B cell (primary cell): ENCODE measurements at regions not wholly inside any gene's neighbourhood (a gene's known extent, or its start where the extent isn't known, plus 50 kb on each side); places are given as distances from the start of the nearest gene placed in this dataset.

Experiments
- ATAC-seq: fragments of 200-7000 bp; cut with Tn5 transposase; one replicate; pipeline ENCODE4 v1.10.0; 2021; ENCODE audit warnings: low read depth, mild to moderate bottlenecking, moderate number of reproducible peaks, moderate library complexity
- CTCF ChIA-PET: fragments of 350-600 bp; sonication (Branson Sonifier 250); formaldehyde crosslinking; loops from one replicate; lab custom pipeline; 2021; ENCODE audit warnings: antibody characterized with exemption, inconsistent platforms; lab: Charles Lee
- POLR2A ChIA-PET: fragments of 350-600 bp; sonication (Branson Sonifier 250); formaldehyde crosslinking; loops from one replicate; lab custom pipeline; 2021; ENCODE audit warnings: antibody characterized with exemption; lab: Charles Lee
- DNase-seq: peaks from one replicate; pipeline ENCODE4 v3.0.0; 2013
- H2AFZ ChIP-seq: 2 replicates; pipeline ENCODE4 v1.6.1; 2012; ENCODE audit warnings: mild to moderate bottlenecking, low read depth, low read length; ENCODE audit not compliant: insufficient read depth, poor library complexity, severe bottlenecking
- H3K27ac ChIP-seq, 2 donors: 1 replicate in 1 of 2; 2 replicates in 1 of 2; pipeline ENCODE4 v1.5.1; 2012 to 2013; ENCODE audit warnings: low read length in 2 of 2, mild to moderate bottlenecking in 2 of 2, moderate library complexity in 1 of 2
- H3K27me3 ChIP-seq, 4 experiments: fragments of 200-600 bp in 1 of 4; sonication (generic) in 1 of 4; replicated peaks in 1 of 4; 1 replicate in 2 of 4; 2 replicates in 2 of 4; pipeline versions ENCODE4 v1.6.1 to v1.7.0; 2013 to 2016; ENCODE audit warnings: low read length in 3 of 4, mild to moderate bottlenecking in 2 of 4, mixed read lengths in 1 of 4, moderate library complexity in 1 of 4; ENCODE audit not compliant: insufficient read depth in 4 of 4, control insufficient read depth in 3 of 4; ENCODE audit errors: control extremely low read depth in 1 of 4
- H3K36me3 ChIP-seq, 2 experiments: replicated peaks in 1 of 2; 1 replicate in 1 of 2; 2 replicates in 1 of 2; pipeline versions ENCODE4 v1.6.1 to v1.7.1; 2013; ENCODE audit warnings: low read length in 1 of 2; ENCODE audit not compliant: insufficient read depth in 2 of 2, control insufficient read depth in 1 of 2; ENCODE audit errors: control extremely low read depth in 1 of 2, extremely low read depth in 1 of 2
- H3K4me1 ChIP-seq, 2 donors: fragments of 200-600 bp in 1 of 2; sonication (generic) in 1 of 2; 1 replicate in 1 of 2; 2 replicates in 1 of 2; pipeline versions ENCODE4 v1.5.1 to v1.6.1; 2013 to 2017; ENCODE audit warnings: low read length in 2 of 2; ENCODE audit not compliant: control insufficient read depth in 2 of 2, insufficient read depth in 2 of 2
- H3K4me2 ChIP-seq: replicated peaks from 2 replicates; pipeline ENCODE3; 2012; ENCODE audit warnings: mild to moderate bottlenecking, low read depth, low read length; ENCODE audit not compliant: poor library complexity, severe bottlenecking
- H3K4me3 ChIP-seq, 5 experiments: fragments of 200-600 bp in 1 of 5; sonication (generic) in 1 of 5; 1 replicate in 3 of 5; 2 replicates in 2 of 5; pipeline versions ENCODE4 v1.5.1 to v1.7.0; 2011 to 2016; ENCODE audit warnings: low read length in 4 of 5, mild to moderate bottlenecking in 4 of 5, low read depth in 2 of 5, control low read depth in 1 of 5, moderate library complexity in 1 of 5; ENCODE audit not compliant: insufficient read depth in 1 of 5; ENCODE audit errors: control extremely low read depth in 1 of 5, extremely low read depth in 1 of 5
- H3K79me2 ChIP-seq: fragments of 200-600 bp; sonication (generic); one replicate; pipeline ENCODE4 v1.6.0; 2016; ENCODE audit warnings: low read length; ENCODE audit not compliant: control insufficient read depth, insufficient read depth
- H3K9ac ChIP-seq: fragments of 200-600 bp; sonication (generic); 2 replicates; pipeline ENCODE4 v1.6.1; 2017; ENCODE audit warnings: mild to moderate bottlenecking, low read length, moderate library complexity
- H3K9me3 ChIP-seq, 3 donors: one replicate each; pipeline versions ENCODE4 v1.6.1 to v1.7.1; 2013; ENCODE audit warnings: low read length in 2 of 3; ENCODE audit not compliant: control insufficient read depth in 2 of 3, insufficient read depth in 1 of 3; ENCODE audit errors: control extremely low read depth in 1 of 3
- H4K20me1 ChIP-seq: 2 replicates; pipeline ENCODE4 v1.6.0; 2012; ENCODE audit warnings: mild to moderate bottlenecking, low read length; ENCODE audit not compliant: insufficient read depth, control insufficient read depth, poor library complexity, severe bottlenecking
- H3K27ac Mint-ChIP-seq: one replicate; pipeline ENCODE4 v1.8.0; 2021; ENCODE audit warnings: mixed read lengths
- H3K27me3 Mint-ChIP-seq: one replicate; pipeline ENCODE4 v1.8.0; 2021; ENCODE audit warnings: mixed read lengths
- H3K4me1 Mint-ChIP-seq: one replicate; pipeline ENCODE4 v1.8.0; 2021; ENCODE audit warnings: mixed read lengths
- H3K4me3 Mint-ChIP-seq: one replicate; pipeline ENCODE4 v1.8.0; 2021; ENCODE audit warnings: mixed read lengths
- H3K9me3 Mint-ChIP-seq: one replicate; pipeline ENCODE4 v1.8.0; 2022; ENCODE audit warnings: mixed read lengths; ENCODE audit not compliant: insufficient read depth
- EZH2 ChIP-seq: IDR thresholded peaks from 2 replicates; pipeline ENCODE4 v1.6.1; 2012; ENCODE audit warnings: borderline replicate concordance, low read depth, mild to moderate bottlenecking, moderate library complexity, low read length; ENCODE audit not compliant: insufficient read depth, poor library complexity, severe bottlenecking
- WGBS: methylation state at CpG from one replicate; pipeline ENCODE4 v1.1.5; 2013; ENCODE audit warnings: missing lambda C conversion rate; ENCODE audit not compliant: insufficient coverage; 5-methylcytosine and 5-hydroxymethylcytosine counted together
- intact Hi-C: fragments of 100-400 bp; cut with micrococcal nuclease; formaldehyde crosslinking; loops from one replicate; pipeline ENCODE4 v1.10.0; 2022
- TF ChIP-seq, protein P1 (sequence below): fragments of 200-600 bp; IDR thresholded peaks from one replicate; pipeline ENCODE4 v1.8.0; 2022; ENCODE audit warnings: antibody characterized with exemption, mild to moderate bottlenecking

DNA sequence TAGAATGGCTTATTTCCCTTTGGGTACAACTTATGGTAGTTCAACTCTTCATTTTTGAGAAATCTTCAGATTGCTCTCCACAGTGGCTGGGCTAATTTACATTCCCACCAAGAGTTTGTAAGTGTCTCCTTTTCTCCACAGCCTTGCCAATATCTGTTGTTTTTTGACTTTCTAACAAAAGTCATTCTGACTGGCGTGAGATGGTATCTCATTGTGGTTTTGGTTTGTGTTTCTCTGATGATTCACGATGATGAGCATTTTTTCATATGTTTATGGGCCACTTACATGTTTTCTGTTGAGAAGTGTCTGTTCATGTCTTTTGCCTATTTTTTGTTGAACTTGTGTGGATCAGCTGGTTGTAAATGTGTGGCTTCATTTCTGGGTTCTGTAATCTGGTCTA lies 871.0 kb downstream of the EPHA4 start:
- intact Hi-C loops = no loop called here
- H3K9me3 ChIP-seq = peaks cover 0 to 5% (median 0%) of the 10 kb centered on the region in 3 donors
- no peak overlapping the region for H3K27ac ChIP-seq
- no peaks in the 10 kb centered on the region for H4K20me1 ChIP-seq
- no peak overlapping the region for H3K4me3 ChIP-seq
- no peak overlapping the region for H3K4me2 ChIP-seq
- no peaks in the 10 kb centered on the region for H3K36me3 ChIP-seq
- no peak for DNase-seq
- H3K4me1 ChIP-seq = no peaks in the 10 kb centered on the region
- POLR2A ChIA-PET = no interaction called here
- Mint-ChIP-seq H3K4me1 (no peaks in the 10 kb centered on the region), H3K9me3 (no peaks in the 10 kb centered on the region), H3K4me3 (no peak overlapping the region), H3K27me3 (peaks cover 9% of the 10 kb centered on the region), H3K27ac (no peak overlapping the region)
- CTCF ChIA-PET = no interaction called here
- WGBS = 86% methylated on average over 2 of the region's 2 CpGs
- no peak overlapping the region for H3K9ac ChIP-seq
- TF ChIP-seq, protein P1, sequence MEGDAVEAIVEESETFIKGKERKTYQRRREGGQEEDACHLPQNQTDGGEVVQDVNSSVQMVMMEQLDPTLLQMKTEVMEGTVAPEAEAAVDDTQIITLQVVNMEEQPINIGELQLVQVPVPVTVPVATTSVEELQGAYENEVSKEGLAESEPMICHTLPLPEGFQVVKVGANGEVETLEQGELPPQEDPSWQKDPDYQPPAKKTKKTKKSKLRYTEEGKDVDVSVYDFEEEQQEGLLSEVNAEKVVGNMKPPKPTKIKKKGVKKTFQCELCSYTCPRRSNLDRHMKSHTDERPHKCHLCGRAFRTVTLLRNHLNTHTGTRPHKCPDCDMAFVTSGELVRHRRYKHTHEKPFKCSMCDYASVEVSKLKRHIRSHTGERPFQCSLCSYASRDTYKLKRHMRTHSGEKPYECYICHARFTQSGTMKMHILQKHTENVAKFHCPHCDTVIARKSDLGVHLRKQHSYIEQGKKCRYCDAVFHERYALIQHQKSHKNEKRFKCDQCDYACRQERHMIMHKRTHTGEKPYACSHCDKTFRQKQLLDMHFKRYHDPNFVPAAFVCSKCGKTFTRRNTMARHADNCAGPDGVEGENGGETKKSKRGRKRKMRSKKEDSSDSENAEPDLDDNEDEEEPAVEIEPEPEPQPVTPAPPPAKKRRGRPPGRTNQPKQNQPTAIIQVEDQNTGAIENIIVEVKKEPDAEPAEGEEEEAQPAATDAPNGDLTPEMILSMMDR = no peak
- no peak for TF ChIP-seq EZH2
- H3K79me2 ChIP-seq = no peaks in the 10 kb centered on the region
- ATAC-seq = no peak
- no peak overlapping the region for H2AFZ ChIP-seq
- no peaks in the 10 kb centered on the region for H3K27me3 ChIP-seq

DNA sequence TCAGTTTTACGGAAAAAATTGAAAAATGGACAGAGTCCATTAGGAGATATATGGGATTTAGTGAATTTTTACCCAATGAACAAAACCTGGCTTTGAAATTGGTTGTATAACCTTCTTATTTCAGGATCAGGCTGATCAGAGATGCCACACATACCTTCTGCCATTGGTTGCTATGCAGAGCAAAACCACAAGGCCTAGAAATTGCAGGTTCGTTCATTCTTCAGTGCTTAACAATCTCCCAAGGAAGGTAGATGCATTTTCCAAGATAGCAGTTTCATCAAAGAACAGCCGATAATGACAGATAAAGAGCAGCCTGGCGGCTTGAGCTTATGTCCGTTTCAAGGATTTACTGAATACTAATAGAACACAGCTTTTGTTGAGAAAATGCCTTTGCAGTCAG lies 868.8 kb downstream of the EPHA4 start:
- Mint-ChIP-seq H3K9me3 (no peaks in the 10 kb centered on the region), H3K27ac (no peak overlapping the region), H3K4me1 (no peaks in the 10 kb centered on the region), H3K4me3 (no peak overlapping the region), H3K27me3 (peaks cover 8% of the 10 kb centered on the region)
- TF ChIP-seq, protein P1 = no peak
- H3K4me2 ChIP-seq = no peak overlapping the region
- no peaks in the 10 kb centered on the region for H4K20me1 ChIP-seq
- no peaks in the 10 kb centered on the region for H3K79me2 ChIP-seq
- CTCF ChIA-PET = no interaction called here
- peaks cover 0 to 5% (median 0%) of the 10 kb centered on the region in 3 donors for H3K9me3 ChIP-seq
- no peak overlapping the region for H2AFZ ChIP-seq
- H3K9ac ChIP-seq = no peak overlapping the region
- H3K36me3 ChIP-seq = no peaks in the 10 kb centered on the region
- POLR2A ChIA-PET = no interaction called here
- H3K27ac ChIP-seq = no peak overlapping the region
- intact Hi-C loops = no loop called here
- DNase-seq (no peak), ATAC-seq (no peak)
- no peaks in the 10 kb centered on the region for H3K4me1 ChIP-seq
- WGBS = 93% methylated on average over 5 of the region's 5 CpGs
- H3K27me3 ChIP-seq = no peaks in the 10 kb centered on the region
- H3K4me3 ChIP-seq = no peak overlapping the region
